Neural cell (in vitro differentiated cells): ENCODE measurements at regions not wholly inside any gene's neighbourhood (a gene's known extent, or its start where the extent isn't known, plus 50 kb on each side); places are given as distances from the start of the nearest gene placed in this dataset.

Source experiments
- H2AFZ ChIP-seq: fragments of 200-600, 300-800 bp; sonication (generic), shearing (Covaris generic); 2 replicates; pipeline ENCODE4 v1.6.0; 2014; ENCODE audit warnings: low read depth, mild to moderate bottlenecking, antibody characterized with exemption, low read length, moderate library complexity
- H3F3A ChIP-seq: fragments of 200-600 bp; shearing (Covaris generic); 2 replicates; pipeline ENCODE4 v1.6.1; 2016; ENCODE audit warnings: mild to moderate bottlenecking, moderate library complexity, mixed read lengths, antibody characterized with exemption, low read length; ENCODE audit not compliant: insufficient read depth, poor library complexity, severe bottlenecking
- H3K27ac ChIP-seq: fragments of 200-600, 300-800 bp; sonication (generic), shearing (Covaris generic); 2 replicates; pipeline ENCODE4 v1.5.1; 2014; ENCODE audit warnings: mild to moderate bottlenecking, low read length, moderate library complexity
- H3K27me3 ChIP-seq: fragments of 300-800, 200-600 bp; sonication (generic), shearing (Covaris generic); 2 replicates; pipeline ENCODE4 v1.6.0; 2014; ENCODE audit warnings: mild to moderate bottlenecking, low read depth, low read length, moderate library complexity; ENCODE audit not compliant: insufficient read depth
- H3K36me3 ChIP-seq: fragments of 300-800, 200-600 bp; sonication (generic), shearing (Covaris generic); 2 replicates; pipeline ENCODE4 v1.5.1; 2014; ENCODE audit warnings: mild to moderate bottlenecking, antibody characterized with exemption, low read length, moderate library complexity; ENCODE audit not compliant: insufficient read depth
- H3K4me2 ChIP-seq: fragments of 300-800, 200-600 bp; sonication (generic), shearing (Covaris generic); 2 replicates; pipeline ENCODE4 v1.6.0; 2014; ENCODE audit warnings: mild to moderate bottlenecking, low read length
- H3K4me3 ChIP-seq: fragments of 300-800, 200-600 bp; sonication (generic), shearing (Covaris generic); 2 replicates; pipeline ENCODE4 v1.5.1; 2014; ENCODE audit warnings: mild to moderate bottlenecking, low read length, moderate library complexity
- H3K79me2 ChIP-seq: fragments of 200-600 bp; shearing (Covaris generic); replicated peaks from 2 replicates; pipeline ENCODE4 v1.6.0; 2014; ENCODE audit warnings: mild to moderate bottlenecking, low read length, moderate library complexity; ENCODE audit not compliant: insufficient read depth
- H3K9ac ChIP-seq: fragments of 300-800, 200-600 bp; sonication (generic), shearing (Covaris generic); 2 replicates; pipeline ENCODE4 v1.6.1; 2016; ENCODE audit warnings: mild to moderate bottlenecking, low read length, mixed read lengths
- H3K9me2 ChIP-seq: fragments of 200-600 bp; shearing (Covaris generic); 2 replicates; pipeline ENCODE4 v1.6.1; 2016; ENCODE audit warnings: mild to moderate bottlenecking, low read length, mixed read lengths; ENCODE audit not compliant: insufficient read depth
- H3K9me3 ChIP-seq: fragments of 200-600, 300-800 bp; sonication (generic), shearing (Covaris generic); 2 replicates; pipeline ENCODE4 v1.6.1; 2016; ENCODE audit warnings: mild to moderate bottlenecking, mixed run types, low read length, moderate library complexity, mixed read lengths
- H4K20me1 ChIP-seq: fragments of 200-600 bp; shearing (Covaris generic); 2 replicates; pipeline ENCODE4 v1.6.1; 2016; ENCODE audit warnings: mild to moderate bottlenecking, mixed run types; ENCODE audit not compliant: insufficient read depth
- EP300 ChIP-seq: fragments of 450-650 bp; conservative IDR thresholded peaks from 2 replicates; pipeline ENCODE4 v1.6.1; 2014; ENCODE audit warnings: antibody characterized with exemption, mild to moderate bottlenecking, moderate library complexity; ENCODE audit not compliant: poor library complexity, severe bottlenecking
- EZH2 ChIP-seq: fragments of 200-600, 300-800 bp; shearing (Covaris generic), sonication (generic); IDR thresholded peaks from 2 replicates; pipeline ENCODE4 v1.6.1; 2014; ENCODE audit warnings: antibody characterized with exemption, low read length, borderline replicate concordance, mild to moderate bottlenecking; ENCODE audit not compliant: insufficient read depth, poor library complexity, severe bottlenecking
- MXI1 ChIP-seq: fragments of 450-650 bp; conservative IDR thresholded peaks from 2 replicates; pipeline ENCODE4 v1.6.1; 2014; ENCODE audit warnings: antibody characterized with exemption, mild to moderate bottlenecking; ENCODE audit not compliant: poor library complexity, severe bottlenecking
- POLR2AphosphoS5 ChIP-seq: IDR thresholded peaks from 2 replicates; pipeline ENCODE4 v1.6.1; 2012
- RAD21 ChIP-seq: fragments of 450-650 bp; conservative IDR thresholded peaks from 2 replicates; pipeline ENCODE4 v1.6.1; 2014; ENCODE audit warnings: antibody characterized with exemption, mild to moderate bottlenecking, moderate library complexity
- SMC3 ChIP-seq: fragments of 450-650 bp; conservative IDR thresholded peaks from 2 replicates; pipeline ENCODE4 v1.6.1; 2014; ENCODE audit warnings: antibody characterized with exemption, mild to moderate bottlenecking, moderate library complexity; ENCODE audit not compliant: poor library complexity
- TAF1 ChIP-seq: IDR thresholded peaks from 2 replicates; pipeline ENCODE4 v1.6.1; 2012; ENCODE audit warnings: low read depth
- TF ChIP-seq, protein P1 (sequence below): fragments of 450-650 bp; IDR thresholded peaks from 2 replicates; pipeline ENCODE4 v1.5.1; 2014; ENCODE audit warnings: antibody characterized with exemption, mild to moderate bottlenecking, moderate library complexity; ENCODE audit not compliant: poor library complexity, severe bottlenecking
- TF ChIP-seq, protein P2 (sequence below): IDR thresholded peaks from 2 replicates; pipeline ENCODE4 v1.6.1; 2012; ENCODE audit warnings: borderline replicate concordance

DNA sequence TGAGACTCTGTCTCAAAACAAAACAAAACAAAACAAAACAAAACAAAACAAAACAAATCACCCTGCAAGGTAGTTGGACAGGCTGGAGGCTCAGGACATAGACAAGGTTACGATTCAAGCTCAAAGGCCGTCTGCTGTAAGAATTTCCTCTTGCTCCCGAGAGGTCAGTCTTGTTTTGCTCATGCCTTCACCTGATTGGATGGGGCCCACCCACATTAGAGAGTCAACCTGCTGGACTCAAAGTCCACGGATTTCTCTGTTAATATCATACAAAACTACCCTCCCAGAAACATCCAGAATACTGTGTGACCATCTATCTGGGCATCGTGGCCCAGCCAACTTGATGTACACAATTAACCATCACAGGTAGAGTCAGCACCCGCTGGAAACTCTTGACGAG lies 330.0 kb upstream of the EEF2KMT start:
- H3K4me2 ChIP-seq = no peak overlapping the region
- H3K9me3 ChIP-seq = no peaks in the 10 kb centered on the region
- no peak overlapping the region for H3K4me3 ChIP-seq
- H3K9ac ChIP-seq = no peak overlapping the region
- H3K79me2 ChIP-seq = no peaks in the 10 kb centered on the region
- H3K27me3 ChIP-seq = no peaks in the 10 kb centered on the region
- no peak for TF ChIP-seq MXI1
- no peak for TF ChIP-seq EZH2
- TF ChIP-seq SMC3 = no peak
- no peak for TF ChIP-seq EP300
- TF ChIP-seq POLR2AphosphoS5 = no peak
- TF ChIP-seq RAD21 = no peak
- TF ChIP-seq, protein P1, sequence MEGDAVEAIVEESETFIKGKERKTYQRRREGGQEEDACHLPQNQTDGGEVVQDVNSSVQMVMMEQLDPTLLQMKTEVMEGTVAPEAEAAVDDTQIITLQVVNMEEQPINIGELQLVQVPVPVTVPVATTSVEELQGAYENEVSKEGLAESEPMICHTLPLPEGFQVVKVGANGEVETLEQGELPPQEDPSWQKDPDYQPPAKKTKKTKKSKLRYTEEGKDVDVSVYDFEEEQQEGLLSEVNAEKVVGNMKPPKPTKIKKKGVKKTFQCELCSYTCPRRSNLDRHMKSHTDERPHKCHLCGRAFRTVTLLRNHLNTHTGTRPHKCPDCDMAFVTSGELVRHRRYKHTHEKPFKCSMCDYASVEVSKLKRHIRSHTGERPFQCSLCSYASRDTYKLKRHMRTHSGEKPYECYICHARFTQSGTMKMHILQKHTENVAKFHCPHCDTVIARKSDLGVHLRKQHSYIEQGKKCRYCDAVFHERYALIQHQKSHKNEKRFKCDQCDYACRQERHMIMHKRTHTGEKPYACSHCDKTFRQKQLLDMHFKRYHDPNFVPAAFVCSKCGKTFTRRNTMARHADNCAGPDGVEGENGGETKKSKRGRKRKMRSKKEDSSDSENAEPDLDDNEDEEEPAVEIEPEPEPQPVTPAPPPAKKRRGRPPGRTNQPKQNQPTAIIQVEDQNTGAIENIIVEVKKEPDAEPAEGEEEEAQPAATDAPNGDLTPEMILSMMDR = no peak
- no peak for TF ChIP-seq TAF1
- TF ChIP-seq, protein P2, sequence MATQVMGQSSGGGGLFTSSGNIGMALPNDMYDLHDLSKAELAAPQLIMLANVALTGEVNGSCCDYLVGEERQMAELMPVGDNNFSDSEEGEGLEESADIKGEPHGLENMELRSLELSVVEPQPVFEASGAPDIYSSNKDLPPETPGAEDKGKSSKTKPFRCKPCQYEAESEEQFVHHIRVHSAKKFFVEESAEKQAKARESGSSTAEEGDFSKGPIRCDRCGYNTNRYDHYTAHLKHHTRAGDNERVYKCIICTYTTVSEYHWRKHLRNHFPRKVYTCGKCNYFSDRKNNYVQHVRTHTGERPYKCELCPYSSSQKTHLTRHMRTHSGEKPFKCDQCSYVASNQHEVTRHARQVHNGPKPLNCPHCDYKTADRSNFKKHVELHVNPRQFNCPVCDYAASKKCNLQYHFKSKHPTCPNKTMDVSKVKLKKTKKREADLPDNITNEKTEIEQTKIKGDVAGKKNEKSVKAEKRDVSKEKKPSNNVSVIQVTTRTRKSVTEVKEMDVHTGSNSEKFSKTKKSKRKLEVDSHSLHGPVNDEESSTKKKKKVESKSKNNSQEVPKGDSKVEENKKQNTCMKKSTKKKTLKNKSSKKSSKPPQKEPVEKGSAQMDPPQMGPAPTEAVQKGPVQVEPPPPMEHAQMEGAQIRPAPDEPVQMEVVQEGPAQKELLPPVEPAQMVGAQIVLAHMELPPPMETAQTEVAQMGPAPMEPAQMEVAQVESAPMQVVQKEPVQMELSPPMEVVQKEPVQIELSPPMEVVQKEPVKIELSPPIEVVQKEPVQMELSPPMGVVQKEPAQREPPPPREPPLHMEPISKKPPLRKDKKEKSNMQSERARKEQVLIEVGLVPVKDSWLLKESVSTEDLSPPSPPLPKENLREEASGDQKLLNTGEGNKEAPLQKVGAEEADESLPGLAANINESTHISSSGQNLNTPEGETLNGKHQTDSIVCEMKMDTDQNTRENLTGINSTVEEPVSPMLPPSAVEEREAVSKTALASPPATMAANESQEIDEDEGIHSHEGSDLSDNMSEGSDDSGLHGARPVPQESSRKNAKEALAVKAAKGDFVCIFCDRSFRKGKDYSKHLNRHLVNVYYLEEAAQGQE = no peak
- no peaks in the 10 kb centered on the region for H3K9me2 ChIP-seq
- H3K36me3 ChIP-seq = no peaks in the 10 kb centered on the region
- no peak overlapping the region for H2AFZ ChIP-seq
- H4K20me1 ChIP-seq = no peaks in the 10 kb centered on the region
- H3F3A ChIP-seq = no peaks in the 10 kb centered on the region
- no peak overlapping the region for H3K27ac ChIP-seq

DNA sequence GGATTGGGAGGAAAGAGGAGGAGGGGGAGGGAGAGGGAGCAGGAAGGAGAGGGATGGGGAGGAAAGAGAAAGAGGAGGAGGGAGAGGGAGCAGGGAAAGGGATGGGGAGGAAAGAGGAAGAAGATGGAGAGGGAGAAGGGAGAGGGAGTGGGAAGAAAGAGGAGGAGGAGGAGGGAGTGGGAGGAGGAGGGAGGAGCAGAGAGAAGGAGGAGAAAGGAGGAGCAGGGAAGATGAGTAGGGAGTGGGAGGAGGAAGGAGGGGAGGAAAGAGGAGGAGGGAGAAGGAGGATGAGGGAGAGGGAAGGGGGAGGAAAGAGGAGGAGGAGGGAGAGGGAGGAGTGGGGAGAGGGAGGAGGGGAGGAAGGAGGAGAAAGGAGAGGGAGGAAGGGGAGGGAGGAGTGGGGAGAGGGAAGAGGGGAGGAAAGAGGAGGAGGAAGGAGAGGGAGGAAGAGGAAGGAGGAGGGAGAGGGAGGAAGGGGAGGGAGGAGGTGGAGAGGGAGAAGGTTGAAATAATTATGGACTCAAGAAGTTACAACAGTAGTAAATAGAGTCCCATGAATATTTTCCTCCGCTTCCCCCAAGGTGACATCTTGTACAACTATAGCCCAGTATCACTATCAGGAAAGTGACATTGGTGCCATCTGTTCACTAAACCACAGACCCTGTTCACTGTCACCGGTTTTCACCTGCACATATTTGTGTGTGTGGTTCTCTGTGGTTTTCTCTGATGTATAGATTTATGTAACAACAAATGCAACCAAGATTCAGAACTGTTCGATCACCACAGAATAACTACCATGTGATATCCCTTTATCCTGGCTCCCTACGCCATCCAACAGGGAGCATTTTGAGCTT lies 325.3 kb upstream of the EEF2KMT start:
- TF ChIP-seq, protein P1 = no peak
- TF ChIP-seq EP300 (no peak), POLR2AphosphoS5 (no peak), TAF1 (no peak), EZH2 (no peak), MXI1 (no peak), RAD21 (no peak)
- TF ChIP-seq, protein P2 = no peak
- H3K9ac ChIP-seq = no peak overlapping the region

More for the DNA sequence above, 325.3 kb upstream of the EEF2KMT start:
- Histone ChIP-seq H3K4me2 (no peak overlapping the region), H2AFZ (no peak overlapping the region), H4K20me1 (no peaks in the 10 kb centered on the region), H3F3A (no peaks in the 10 kb centered on the region), H3K27me3 (no peaks in the 10 kb centered on the region), H3K9me3 (no peaks in the 10 kb centered on the region), H3K9me2 (no peaks in the 10 kb centered on the region), H3K36me3 (no peaks in the 10 kb centered on the region), H3K27ac (no peak overlapping the region), H3K79me2 (no peaks in the 10 kb centered on the region), H3K4me3 (no peak overlapping the region)
